ENCODE measurements at regions not wholly inside any gene's neighbourhood (a gene's known extent, or its start where the extent isn't known, plus 50 kb on each side); places are given as distances from the start of the nearest gene placed in this dataset.

DNA sequence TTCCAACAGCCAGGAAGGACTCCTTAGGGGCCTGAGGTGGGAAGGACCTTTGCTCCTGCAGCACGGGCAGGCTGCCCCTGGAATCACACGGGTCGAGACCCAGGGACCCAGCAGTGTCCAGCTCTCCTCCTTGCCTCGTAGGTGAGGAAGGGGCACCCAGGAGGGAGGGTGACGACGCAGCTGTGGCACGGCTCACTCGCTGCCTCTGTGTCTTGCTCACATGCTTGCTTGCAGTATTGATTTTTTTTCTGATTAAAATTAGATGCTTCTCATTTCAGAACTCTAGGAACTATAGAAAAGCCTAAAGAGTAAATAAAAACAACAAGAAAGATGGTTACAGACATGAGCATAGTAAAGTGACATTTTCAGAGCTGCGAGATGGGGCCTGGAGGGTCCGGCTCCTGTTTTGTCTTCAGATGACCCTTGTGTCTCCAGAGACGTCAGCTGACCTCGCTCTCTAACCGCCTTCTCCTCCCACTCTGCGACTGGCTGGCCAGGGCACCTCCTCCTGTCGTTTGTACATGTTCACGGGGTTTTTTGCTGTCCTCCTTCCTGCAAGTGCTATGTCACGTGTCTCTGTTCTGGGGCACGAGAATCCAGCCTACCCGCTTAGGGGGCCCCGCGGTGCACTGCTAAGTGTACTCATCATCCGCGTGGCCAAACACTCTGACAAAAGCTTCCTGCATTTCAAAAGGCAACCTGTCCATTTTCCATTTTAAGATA is 65.7 kb upstream of the ZNF236 start:
- TF ChIP-seq EP300 (IDR thresholded peaks at IDR 0.05; ENCODE audit: borderline replicate concordance in 1 of 2, low read depth in 2 of 2, low read length in 2 of 2): no peak
- no peak for TF ChIP-seq JUN (IDR thresholded peaks at IDR 0.05; ENCODE audit: low read depth, low read length)
- TF ChIP-seq GTF2F1 (IDR thresholded peaks at IDR 0.05; ENCODE audit: borderline replicate concordance, low read depth, low read length): no peak
- TF ChIP-seq YY1 (IDR thresholded peaks at IDR 0.05; ENCODE audit: low read depth, low read length): no peak

Measured in H1 (cell line).